ENCODE measurements at regions not wholly inside any gene's neighbourhood (a gene's known extent, or its start where the extent isn't known, plus 50 kb on each side); places are given as distances from the start of the nearest gene placed in this dataset.
"Not testable (repeated sequence)": the region's sequence is repeated elsewhere in the genome, so short reads cannot be mapped to it uniquely, and the experiment has no call there.

- Histone ChIP-seq H3K9me3 (no peaks in the 10 kb centered on the region), H3K36me3 (no peaks in the 10 kb centered on the region), H3K27ac (no peak overlapping the region), H3K4me1 (peaks cover 0 to 6% (median 0%) of the 10 kb centered on the region in 3 donors), H3K4me3 (no peak overlapping the region), H3K27me3 (no peaks in the 10 kb centered on the region)
- WGBS, 2 donors (ENCODE audit: low coverage in 1 of 2), result 93% methylated on average over 2 to 3 of the region's 3 CpGs
- no peak for TF ChIP-seq POLR2AphosphoS5 (IDR thresholded peaks at IDR 0.05)
- no peak for ATAC-seq
Observed at GRCh38 chr1:58944439-58944838, 160.6 kb upstream of the JUN start.

GRCh38 chr1:58946390-58946789 is 162.5 kb upstream of the JUN start:
- no peak for TF ChIP-seq POLR2AphosphoS5 (IDR thresholded peaks at IDR 0.05)
- TF ChIP-seq POLR2A (IDR thresholded peaks at IDR 0.05), result no peak
- no peak for TF ChIP-seq CTCF (IDR thresholded peaks at IDR 0.05)
- no peak for TF ChIP-seq EP300 (IDR thresholded peaks at IDR 0.05)
- Histone ChIP-seq H3K36me3 (no peaks in the 10 kb centered on the region), H3K4me1 (peaks cover 0 to 6% (median 0%) of the 10 kb centered on the region in 3 donors), H3K27me3 (no peaks in the 10 kb centered on the region), H3K27ac (no peak overlapping the region), H3K4me3 (no peak overlapping the region), H3K9me3 (no peaks in the 10 kb centered on the region)
- ATAC-seq, result no peak
- WGBS, 2 donors (ENCODE audit: low coverage in 1 of 2), result 95 to 98% methylated on average over 4 of the region's 4 CpGs

- Histone ChIP-seq H3K36me3 (no peaks in the 10 kb centered on the region), H3K9me3 (no peaks in the 10 kb centered on the region), H3K4me3 (no peak overlapping the region), H3K27ac (no peak overlapping the region), H3K27me3 (no peaks in the 10 kb centered on the region), H3K4me1 (no peaks in the 10 kb centered on the region)
- no peak for TF ChIP-seq POLR2AphosphoS5 (IDR thresholded peaks at IDR 0.05)
- TF ChIP-seq POLR2A (IDR thresholded peaks at IDR 0.05), result no peak
- TF ChIP-seq CTCF (IDR thresholded peaks at IDR 0.05), result no peak
- no peak for TF ChIP-seq EP300 (IDR thresholded peaks at IDR 0.05)
- no peak for ATAC-seq
Observed at GRCh38 chr1:58948671-58949070, 164.8 kb upstream of the JUN start.

- TF ChIP-seq POLR2AphosphoS5 (IDR thresholded peaks at IDR 0.05) (no peak), POLR2A (IDR thresholded peaks at IDR 0.05) (no peak), EP300 (IDR thresholded peaks at IDR 0.05) (no peak), CTCF (IDR thresholded peaks at IDR 0.05) (no peak)
- 100% methylated on average over 1 to 3 of the region's 3 CpGs for WGBS, 2 donors (ENCODE audit: low coverage in 1 of 2)
- no peak overlapping the region for H3K4me3 ChIP-seq
- H3K9me3 ChIP-seq, result no peaks in the 10 kb centered on the region
- no peak for ATAC-seq
- H3K36me3 ChIP-seq, result no peaks in the 10 kb centered on the region
- no peaks in the 10 kb centered on the region for H3K27me3 ChIP-seq
- no peaks in the 10 kb centered on the region for H3K4me1 ChIP-seq
- H3K27ac ChIP-seq, result no peak overlapping the region
Observed at GRCh38 chr1:58949551-58950220, 165.8 kb upstream of the JUN start.

GRCh38 chr1:58950897-58951296 is 167.1 kb upstream of the JUN start:
- no peak for ATAC-seq
- H3K27me3 ChIP-seq, result no peaks in the 10 kb centered on the region
- H3K9me3 ChIP-seq, result no peaks in the 10 kb centered on the region
- no peaks in the 10 kb centered on the region for H3K36me3 ChIP-seq
- H3K4me3 ChIP-seq, result no peak overlapping the region
- no peaks in the 10 kb centered on the region for H3K4me1 ChIP-seq
- no peak overlapping the region for H3K27ac ChIP-seq
- WGBS, 2 donors (ENCODE audit: low coverage in 1 of 2), result 80 to 96% methylated on average over 3 to 6 of the region's 7 CpGs
- TF ChIP-seq EP300 (IDR thresholded peaks at IDR 0.05) (no peak), POLR2AphosphoS5 (IDR thresholded peaks at IDR 0.05) (no peak), POLR2A (IDR thresholded peaks at IDR 0.05) (no peak), CTCF (IDR thresholded peaks at IDR 0.05) (no peak)

- not testable (repeated sequence) for H3K36me3 ChIP-seq, H3K27ac ChIP-seq, H3K4me1 ChIP-seq, ATAC-seq, H3K27me3 ChIP-seq, H3K4me3 ChIP-seq, H3K9me3 ChIP-seq
- WGBS, 2 donors (ENCODE audit: low coverage in 1 of 2), result 85 to 100% methylated on average over 1 of the region's 1 CpG
Observed at GRCh38 chr1:58953951-58954350, 170.1 kb upstream of the JUN start.

- 85% methylated on average over 2 of the region's 2 CpGs; no CpG with 5 or more reads in 1 of the 2 donors for WGBS, 2 donors (ENCODE audit: low coverage in 1 of 2)
- ATAC-seq, H3K27ac ChIP-seq, H3K27me3 ChIP-seq, H3K9me3 ChIP-seq, H3K4me3 ChIP-seq, H3K36me3 ChIP-seq: not testable (repeated sequence)
- peaks cover 3 to 16% (median 4%) of the 10 kb centered on the region in 3 donors for H3K4me1 ChIP-seq
Observed at GRCh38 chr1:58963287-58963686, 179.4 kb upstream of the JUN start.
